Fibroblast of mammary gland (primary cell): ENCODE measurements at regions not wholly inside any gene's neighbourhood (a gene's known extent, or its start where the extent isn't known, plus 50 kb on each side); places are given as distances from the start of the nearest gene placed in this dataset.

ENCODE experiments used
- DNase-seq: peaks from one replicate; pipeline ENCODE4 v3.0.0-alpha.2; 2010; ENCODE audit warnings: low read depth
- H3K4me3 ChIP-seq: 2 replicates; pipeline ENCODE4 v1.5.1; 2011; ENCODE audit warnings: low read depth, mild to moderate bottlenecking, low read length, moderate library complexity; ENCODE audit not compliant: control insufficient read depth
- CTCF ChIP-seq: conservative IDR thresholded peaks from 2 replicates; pipeline ENCODE4 v1.5.1; 2011; ENCODE audit warnings: low read depth, low read length, inconsistent platforms; ENCODE audit not compliant: control insufficient read depth, insufficient read depth

GRCh38 chr11:43614214-43614613, 66.3 kb upstream of the HSD17B12 start:
- TF ChIP-seq CTCF: no peak
- no peak for DNase-seq
- H3K4me3 ChIP-seq: no peak overlapping the region

- TF ChIP-seq CTCF: no peak
- no peak overlapping the region for H3K4me3 ChIP-seq
- no peak for DNase-seq
Observed at GRCh38 chr11:43619863-43620505, 60.6 kb upstream of the HSD17B12 start.

- TF ChIP-seq CTCF: no peak
- no peak overlapping the region for H3K4me3 ChIP-seq
- DNase-seq: no peak
Observed at GRCh38 chr11:43626798-43627197, 53.7 kb upstream of the HSD17B12 start.
